HepG2 (cell line): ENCODE measurements at regions not wholly inside any gene's neighbourhood (a gene's known extent, or its start where the extent isn't known, plus 50 kb on each side); places are given as distances from the start of the nearest gene placed in this dataset.

Experiments used
- EP300 ChIP-seq, 3 experiments: sonication (generic) in 1 of 3; formaldehyde crosslinking in 1 of 3; IDR thresholded peaks; 2 replicates each; pipeline versions ENCODE4 v1.5.1 to v1.6.1; 2011 to 2020; ENCODE audit warnings: low read depth in 2 of 3, low read length in 2 of 3, borderline replicate concordance in 1 of 3, improper control_type of control experiment in 1 of 3, mild to moderate bottlenecking in 1 of 3, missing genetic modification reagents in 1 of 3, moderate library complexity in 1 of 3
- ERF ChIP-seq: IDR thresholded peaks from 2 replicates; pipeline ENCODE4 v1.6.1; 2018; ENCODE audit warnings: missing biosample characterization, missing genetic modification reagents
- KDM5A ChIP-seq: fragments of 200-600 bp; sonication (generic); IDR thresholded peaks from 2 replicates; pipeline ENCODE4 v1.7.0; 2018; ENCODE audit warnings: antibody characterized with exemption, mild to moderate bottlenecking, low read length, borderline replicate concordance
- RAD21 ChIP-seq: fragments of 450-650 bp; formaldehyde crosslinking; IDR thresholded peaks from 2 replicates; pipeline ENCODE4 v1.5.0; 2020; ENCODE audit warnings: mild to moderate bottlenecking
- ZNF281 ChIP-seq: sonication (generic); formaldehyde crosslinking; IDR thresholded peaks from 2 replicates; pipeline ENCODE4 v1.4.0; 2020; ENCODE audit warnings: missing genetic modification reagents, borderline replicate concordance
- TF ChIP-seq, protein P1 (sequence below), 2 experiments: IDR thresholded peaks; 2 replicates each; pipeline ENCODE4 v1.6.1; 2011 to 2012; ENCODE audit warnings: low read length in 2 of 2, borderline replicate concordance in 1 of 2, low read depth in 1 of 2, mild to moderate bottlenecking in 1 of 2, moderate library complexity in 1 of 2

DNA sequence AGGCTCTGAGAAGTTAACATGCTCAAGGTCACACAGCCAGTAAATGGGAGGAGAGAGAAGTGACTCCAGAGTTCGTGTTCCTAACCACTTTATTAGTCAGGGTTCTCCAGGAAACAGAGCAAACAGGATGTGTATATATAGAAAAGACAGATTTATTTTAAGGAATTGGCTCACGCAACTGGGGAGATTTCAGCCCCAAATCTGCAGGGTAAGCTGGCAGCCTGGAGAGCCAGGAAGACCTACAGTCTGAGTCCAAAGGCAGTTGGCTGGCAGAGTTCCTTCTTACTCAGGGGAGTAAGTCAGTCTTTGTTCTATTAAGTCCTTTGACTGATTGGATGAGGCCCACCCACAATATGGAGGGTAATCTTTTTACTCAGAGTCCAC, 118.2 kb upstream of the PROK2 start:
- TF ChIP-seq, protein P1, sequence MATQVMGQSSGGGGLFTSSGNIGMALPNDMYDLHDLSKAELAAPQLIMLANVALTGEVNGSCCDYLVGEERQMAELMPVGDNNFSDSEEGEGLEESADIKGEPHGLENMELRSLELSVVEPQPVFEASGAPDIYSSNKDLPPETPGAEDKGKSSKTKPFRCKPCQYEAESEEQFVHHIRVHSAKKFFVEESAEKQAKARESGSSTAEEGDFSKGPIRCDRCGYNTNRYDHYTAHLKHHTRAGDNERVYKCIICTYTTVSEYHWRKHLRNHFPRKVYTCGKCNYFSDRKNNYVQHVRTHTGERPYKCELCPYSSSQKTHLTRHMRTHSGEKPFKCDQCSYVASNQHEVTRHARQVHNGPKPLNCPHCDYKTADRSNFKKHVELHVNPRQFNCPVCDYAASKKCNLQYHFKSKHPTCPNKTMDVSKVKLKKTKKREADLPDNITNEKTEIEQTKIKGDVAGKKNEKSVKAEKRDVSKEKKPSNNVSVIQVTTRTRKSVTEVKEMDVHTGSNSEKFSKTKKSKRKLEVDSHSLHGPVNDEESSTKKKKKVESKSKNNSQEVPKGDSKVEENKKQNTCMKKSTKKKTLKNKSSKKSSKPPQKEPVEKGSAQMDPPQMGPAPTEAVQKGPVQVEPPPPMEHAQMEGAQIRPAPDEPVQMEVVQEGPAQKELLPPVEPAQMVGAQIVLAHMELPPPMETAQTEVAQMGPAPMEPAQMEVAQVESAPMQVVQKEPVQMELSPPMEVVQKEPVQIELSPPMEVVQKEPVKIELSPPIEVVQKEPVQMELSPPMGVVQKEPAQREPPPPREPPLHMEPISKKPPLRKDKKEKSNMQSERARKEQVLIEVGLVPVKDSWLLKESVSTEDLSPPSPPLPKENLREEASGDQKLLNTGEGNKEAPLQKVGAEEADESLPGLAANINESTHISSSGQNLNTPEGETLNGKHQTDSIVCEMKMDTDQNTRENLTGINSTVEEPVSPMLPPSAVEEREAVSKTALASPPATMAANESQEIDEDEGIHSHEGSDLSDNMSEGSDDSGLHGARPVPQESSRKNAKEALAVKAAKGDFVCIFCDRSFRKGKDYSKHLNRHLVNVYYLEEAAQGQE (IDR thresholded peaks at IDR 0.05; ENCODE audit: borderline replicate concordance in 1 of 2, low read depth in 1 of 2, low read length in 2 of 2): no peak
- TF ChIP-seq KDM5A (no peak), ERF (no peak), ZNF281 (CRISPR knock-in tag) (no peak), RAD21 (no peak), EP300 (IDR thresholded peaks at IDR 0.05; ENCODE audit: low read depth in 2 of 2, low read length in 2 of 2) (no peak), EP300 (CRISPR knock-in tag; IDR thresholded peaks at IDR 0.05; ENCODE audit: borderline replicate concordance) (no peak)
